H1 (cell line): ENCODE measurements at regions not wholly inside any gene's neighbourhood (a gene's known extent, or its start where the extent isn't known, plus 50 kb on each side); places are given as distances from the start of the nearest gene placed in this dataset.

Experiments
- CTCF ChIA-PET: fragments of 300-600 bp; sonication (Branson Sonifier 250); formaldehyde crosslinking; loops from one replicate; lab custom pipeline; 2021; ENCODE audit not compliant: partially characterized antibody; lab: Charles Lee
- POLR2A ChIA-PET: fragments of 300-600 bp; sonication (Branson Sonifier 250); formaldehyde crosslinking; loops from one replicate; lab custom pipeline; 2021; ENCODE audit warnings: inconsistent platforms; ENCODE audit not compliant: partially characterized antibody; lab: Charles Lee
- DNase-seq, 2 experiments: peaks; one replicate each; pipeline versions ENCODE4 v3.0.0 to v3.0.0-alpha.2; 2010 to 2022; ENCODE audit warnings: low spot score in 2 of 2, low read depth in 1 of 2, mixed read lengths in 1 of 2
- FAIRE-seq: peaks from 2 replicates; lab custom pipeline; 2011; peaks lifted over from hg19 to GRCh38; lab: Jason Lieb, UNC
- H2AFZ ChIP-seq: 2 replicates; pipeline ENCODE4 v1.8.1; 2012; ENCODE audit warnings: low read length, inconsistent platforms
- H2AK5ac ChIP-seq: 2 replicates; pipeline ENCODE4 v1.6.1; 2013; ENCODE audit warnings: low read depth, low read length
- H2BK120ac ChIP-seq: replicated peaks from 2 replicates; pipeline ENCODE3; 2013; ENCODE audit warnings: low read depth, low read length, inconsistent platforms
- H2BK12ac ChIP-seq: 2 replicates; pipeline ENCODE4 v1.6.1; 2013; ENCODE audit warnings: low read depth, low read length
- H2BK15ac ChIP-seq: 2 replicates; pipeline ENCODE4 v1.6.1; 2013; ENCODE audit warnings: low read length
- H2BK20ac ChIP-seq: 2 replicates; pipeline ENCODE4 v1.6.1; 2013; ENCODE audit warnings: low read length
- H2BK5ac ChIP-seq: 2 replicates; pipeline ENCODE4 v1.6.1; 2013; ENCODE audit warnings: low read depth, low read length
- H3K14ac ChIP-seq: 2 replicates; pipeline ENCODE4 v1.6.1; 2013; ENCODE audit warnings: inconsistent platforms; ENCODE audit not compliant: insufficient read length
- H3K18ac ChIP-seq: 2 replicates; pipeline ENCODE4 v1.6.1; 2013; ENCODE audit warnings: low read length; ENCODE audit errors: extremely low read depth
- H3K23ac ChIP-seq: 2 replicates; pipeline ENCODE4 v1.6.1; 2013; ENCODE audit warnings: inconsistent platforms; ENCODE audit not compliant: insufficient read length
- H3K23me2 ChIP-seq: 2 replicates; pipeline ENCODE4 v1.6.1; 2013; ENCODE audit warnings: low read depth, low read length
- H3K27ac ChIP-seq: 2 replicates; pipeline ENCODE4 v1.6.1; 2011; ENCODE audit warnings: low read depth, low read length, inconsistent platforms
- H3K27me3 ChIP-seq, 4 experiments: replicated peaks in 1 of 4; 1 replicate in 1 of 4; 2 replicates in 3 of 4; pipeline versions ENCODE4 v1.6.1 to v1.8.1; 2011 to 2013; ENCODE audit warnings: low read length in 3 of 4, mild to moderate bottlenecking in 3 of 4, inconsistent platforms in 2 of 4, mixed read lengths in 2 of 4, moderate library complexity in 1 of 4; ENCODE audit not compliant: control insufficient read depth in 3 of 4, insufficient read depth in 3 of 4; ENCODE audit errors: extremely low read depth in 1 of 4
- H3K36me3 ChIP-seq, 4 experiments: 2 replicates each; pipeline versions ENCODE4 v1.6.1 to v1.8.1; 2011 to 2013; ENCODE audit warnings: mild to moderate bottlenecking in 4 of 4, low read length in 3 of 4, moderate library complexity in 2 of 4, control low read depth in 1 of 4, inconsistent platforms in 1 of 4; ENCODE audit not compliant: insufficient read depth in 4 of 4, control insufficient read depth in 2 of 4
- H3K4ac ChIP-seq: replicated peaks from 2 replicates; pipeline ENCODE3; 2013; ENCODE audit warnings: low read length, low read depth, mixed read lengths, inconsistent platforms; ENCODE audit not compliant: insufficient read length
- H3K4me1 ChIP-seq, 4 experiments: replicated peaks in 1 of 4; 1 replicate in 1 of 4; 2 replicates in 3 of 4; pipeline versions ENCODE4 v1.6.1 to v1.8.1; 2011 to 2013; ENCODE audit warnings: low read length in 3 of 4, inconsistent platforms in 2 of 4, mixed read lengths in 1 of 4; ENCODE audit not compliant: insufficient read depth in 4 of 4, control insufficient read depth in 3 of 4
- H3K4me2 ChIP-seq, 2 experiments: 2 replicates each; pipeline versions ENCODE4 v1.6.1 to v1.8.1; 2011 to 2013; ENCODE audit warnings: low read depth in 2 of 2, low read length in 2 of 2, control low read depth in 1 of 2, inconsistent platforms in 1 of 2, mild to moderate bottlenecking in 1 of 2; ENCODE audit not compliant: insufficient read depth in 1 of 2
- H3K4me3 ChIP-seq, 4 experiments: fragments of 200-600, 300-600 bp in 1 of 4; sonication (generic), shearing (Covaris generic), sonication (Bioruptor Twin) in 1 of 4; 2 replicates each; pipeline versions ENCODE4 v1.5.1 to v1.8.1; 2011 to 2016; ENCODE audit warnings: low read length in 4 of 4, low read depth in 3 of 4, control low read depth in 2 of 4, inconsistent platforms in 2 of 4, mild to moderate bottlenecking in 2 of 4, mixed read lengths in 1 of 4, moderate library complexity in 1 of 4; ENCODE audit not compliant: insufficient read depth in 2 of 4; ENCODE audit errors: extremely low read depth in 1 of 4
- H3K56ac ChIP-seq: replicated peaks from 2 replicates; pipeline ENCODE3; 2013; ENCODE audit warnings: low read depth, mild to moderate bottlenecking, mixed read lengths, low read length, inconsistent platforms; ENCODE audit not compliant: insufficient read length
- H3K79me1 ChIP-seq: 2 replicates; pipeline ENCODE4 v1.6.1; 2013; ENCODE audit warnings: low read depth, low read length, control low read depth
- H3K79me2 ChIP-seq, 2 experiments: 2 replicates each; pipeline versions ENCODE4 v1.6.1 to v1.8.1; 2012 to 2013; ENCODE audit warnings: low read length in 2 of 2, mild to moderate bottlenecking in 2 of 2, inconsistent platforms in 1 of 2; ENCODE audit not compliant: insufficient read depth in 2 of 2, control insufficient read depth in 1 of 2
- H3K9ac ChIP-seq, 4 experiments: replicated peaks in 1 of 4; 1 replicate in 1 of 4; 2 replicates in 3 of 4; pipeline versions ENCODE4 v1.6.1 to v1.8.1; 2011 to 2013; ENCODE audit warnings: low read depth in 3 of 4, low read length in 3 of 4, control low read depth in 2 of 4, mild to moderate bottlenecking in 2 of 4, moderate library complexity in 2 of 4, inconsistent platforms in 1 of 4; ENCODE audit errors: extremely low read depth in 1 of 4
- H3K9me3 ChIP-seq, 2 experiments: 2 replicates each; pipeline versions ENCODE4 v1.6.1 to v1.8.1; 2012 to 2013; ENCODE audit warnings: mild to moderate bottlenecking in 2 of 2, moderate library complexity in 2 of 2, control low read depth in 1 of 2, inconsistent platforms in 1 of 2, low read depth in 1 of 2, low read length in 1 of 2, mixed read lengths in 1 of 2; ENCODE audit not compliant: insufficient read depth in 2 of 2
- H4K20me1 ChIP-seq, 2 experiments: replicated peaks in 1 of 2; 2 replicates each; pipeline versions ENCODE3 to v1.8.1; 2011 to 2013; ENCODE audit warnings: inconsistent platforms in 2 of 2, low read length in 2 of 2, mild to moderate bottlenecking in 1 of 2; ENCODE audit not compliant: insufficient read depth in 2 of 2, control insufficient read depth in 1 of 2
- H4K5ac ChIP-seq: 2 replicates; pipeline ENCODE4 v1.6.1; 2013; ENCODE audit warnings: low read length, low read depth, mixed read lengths, inconsistent platforms; ENCODE audit not compliant: insufficient read length
- H4K8ac ChIP-seq: 2 replicates; pipeline ENCODE4 v1.8.0; 2013; ENCODE audit warnings: mild to moderate bottlenecking, moderate library complexity, low read length, inconsistent platforms; ENCODE audit not compliant: insufficient read depth; ENCODE audit errors: extremely low read depth
- H4K91ac ChIP-seq: replicated peaks from 2 replicates; pipeline ENCODE3; 2013; ENCODE audit warnings: low read length, mixed read lengths, inconsistent platforms; ENCODE audit not compliant: insufficient read length
- CREB1 ChIP-seq: IDR thresholded peaks from 2 replicates; pipeline ENCODE4 v1.6.1; 2012; ENCODE audit warnings: inconsistent platforms
- CTBP2 ChIP-seq: IDR thresholded peaks from 2 replicates; pipeline ENCODE4 v1.7.0; 2011; ENCODE audit warnings: borderline replicate concordance, mild to moderate bottlenecking, moderate library complexity, mixed read lengths, low read length; ENCODE audit not compliant: insufficient read depth, insufficient read length
- FOSL1 ChIP-seq: IDR thresholded peaks from 2 replicates; pipeline ENCODE4 v1.6.1; 2011; ENCODE audit warnings: mild to moderate bottlenecking, low read depth, low read length, moderate library complexity; ENCODE audit not compliant: insufficient read depth
- HDAC2 ChIP-seq, 2 experiments: fragments of 300-600 bp in 1 of 2; sonication (generic) in 1 of 2; IDR thresholded peaks; 2 replicates each; pipeline ENCODE4 v1.6.1; 2011 to 2012; ENCODE audit warnings: low read depth in 2 of 2, low read length in 2 of 2, mild to moderate bottlenecking in 2 of 2, moderate library complexity in 2 of 2, borderline replicate concordance in 1 of 2, inconsistent platforms in 1 of 2
- HDAC6 ChIP-seq: IDR thresholded peaks from one replicate; pipeline ENCODE4 v1.7.1; 2012; ENCODE audit warnings: low read depth, mild to moderate bottlenecking, inconsistent platforms, low read length, moderate library complexity
- RNF2 ChIP-seq: fragments of 200-900, 300-1000 bp; sonication (generic); IDR thresholded peaks from 2 replicates; pipeline ENCODE4 v1.7.1; 2016; ENCODE audit warnings: borderline replicate concordance, low read depth, mild to moderate bottlenecking, antibody characterized with exemption, low read length; ENCODE audit not compliant: poor library complexity, severe bottlenecking; ENCODE audit errors: missing control alignments
- SRF ChIP-seq: IDR thresholded peaks from 2 replicates; pipeline ENCODE4 v1.6.1; 2011; ENCODE audit warnings: mild to moderate bottlenecking, low read depth, low read length, moderate library complexity
- TAF1 ChIP-seq: IDR thresholded peaks from 2 replicates; pipeline ENCODE4 v1.6.1; 2011; ENCODE audit warnings: mild to moderate bottlenecking, low read depth, low read length
- TEAD4 ChIP-seq: IDR thresholded peaks from 2 replicates; pipeline ENCODE4 v1.6.1; 2012; ENCODE audit warnings: low read depth, low read length, inconsistent platforms, mixed read lengths
- WGBS, 2 experiments: shearing (Covaris generic) in 1 of 2; methylation state at CpG; one replicate each; pipeline versions ENCODE4 v1.1.6 to v1.1.7; 2013 to 2015; ENCODE audit warnings: low lambda C conversion rate in 2 of 2, mixed read lengths in 2 of 2, inconsistent platforms in 1 of 2, low coverage in 1 of 2, missing lambda C conversion rate in 1 of 2; ENCODE audit not compliant: insufficient replicate concordance in 2 of 2, insufficient coverage in 1 of 2, insufficient read length in 1 of 2; ENCODE audit errors: extremely low coverage in 1 of 2, missing lambda C conversion rate in 1 of 2; 5-methylcytosine and 5-hydroxymethylcytosine counted together
- TF ChIP-seq, protein P1 (sequence below): IDR thresholded peaks from 2 replicates; pipeline ENCODE4 v1.6.1; 2012; ENCODE audit warnings: inconsistent platforms
- TF ChIP-seq, protein P2 (sequence below): IDR thresholded peaks from 2 replicates; pipeline ENCODE4 v1.6.1; 2012; ENCODE audit warnings: inconsistent platforms
- TF ChIP-seq, protein P3 (sequence below): IDR thresholded peaks from 2 replicates; pipeline ENCODE4 v1.6.1; 2011; ENCODE audit warnings: low read length, improper control_type of control experiment

DNA sequence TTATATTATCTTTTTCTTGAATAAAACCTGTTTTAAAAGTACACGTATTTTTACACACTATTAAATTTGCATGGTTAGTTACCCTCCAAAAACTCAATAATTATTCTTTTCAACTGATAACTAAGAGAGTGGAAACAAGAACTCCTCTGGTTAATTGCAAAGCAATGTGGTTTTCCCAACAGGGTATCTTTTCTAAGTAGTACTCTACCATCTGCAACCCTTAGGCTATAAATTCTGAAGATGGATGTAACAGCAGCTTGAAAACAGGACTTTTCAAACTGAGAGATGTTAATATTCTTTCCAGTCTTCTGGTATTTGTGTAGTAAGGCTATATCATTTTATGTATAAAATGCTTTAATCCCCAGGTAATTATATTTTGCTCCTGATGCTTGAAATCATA lies 916.1 kb upstream of the POT1 start:
- Histone ChIP-seq H3K14ac (no peak overlapping the region), H3K27ac (no peak overlapping the region), H3K79me2 (no peaks in the 10 kb centered on the region), H2BK15ac (no peak overlapping the region), H3K79me1 (no peaks in the 10 kb centered on the region), H3K36me3 (peaks cover 0 to 5% (median 1%) of the 10 kb centered on the region in 4 experiments; a peak in 3 of 8 replicates), H3K9me3 (peaks cover 10 to 12% of the 10 kb centered on the region in 2 experiments), H4K91ac (no peak overlapping the region), H4K5ac (no peak overlapping the region), H2BK120ac (no peak overlapping the region), H3K18ac (no peak overlapping the region), H4K8ac (no peak overlapping the region), H2AFZ (no peak overlapping the region), H3K4ac (no peak overlapping the region), H3K23me2 (no peaks in the 10 kb centered on the region), H3K56ac (no peak overlapping the region), H3K27me3 (no peaks in the 10 kb centered on the region), H2AK5ac (no peak overlapping the region), H2BK5ac (no peak overlapping the region), H3K23ac (no peak overlapping the region), H3K4me3 (no peak overlapping the region), H2BK20ac (no peak overlapping the region), H3K4me1 (peaks cover 0 to 3% (median 0%) of the 10 kb centered on the region in 4 experiments; a peak in 1 of 7 replicates), H3K9ac (no peak overlapping the region), H4K20me1 (no peaks in the 10 kb centered on the region), H3K4me2 (no peak overlapping the region), H2BK12ac (no peak overlapping the region)
- no peak for DNase-seq
- CTCF ChIA-PET: no interaction called here
- WGBS, 2 experiments: 82% methylated on average over 1 of the region's 1 CpG; no CpG with 5 or more reads in 1 of the 2 experiments
- POLR2A ChIA-PET: no interaction called here
- FAIRE-seq: no peak
- TF ChIP-seq, protein P1, sequence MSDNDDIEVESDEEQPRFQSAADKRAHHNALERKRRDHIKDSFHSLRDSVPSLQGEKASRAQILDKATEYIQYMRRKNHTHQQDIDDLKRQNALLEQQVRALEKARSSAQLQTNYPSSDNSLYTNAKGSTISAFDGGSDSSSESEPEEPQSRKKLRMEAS: no peak
- TF ChIP-seq FOSL1 (no peak), TEAD4 (no peak), CREB1 (no peak), SRF (no peak), TAF1 (no peak), HDAC2 (IDR thresholded peaks at IDR 0.05; ENCODE audit: borderline replicate concordance in 1 of 2, low read depth in 2 of 2, low read length in 2 of 2) (no peak), RNF2 (no peak), HDAC6 (no peak), CTBP2 (no peak)
- TF ChIP-seq, protein P2, sequence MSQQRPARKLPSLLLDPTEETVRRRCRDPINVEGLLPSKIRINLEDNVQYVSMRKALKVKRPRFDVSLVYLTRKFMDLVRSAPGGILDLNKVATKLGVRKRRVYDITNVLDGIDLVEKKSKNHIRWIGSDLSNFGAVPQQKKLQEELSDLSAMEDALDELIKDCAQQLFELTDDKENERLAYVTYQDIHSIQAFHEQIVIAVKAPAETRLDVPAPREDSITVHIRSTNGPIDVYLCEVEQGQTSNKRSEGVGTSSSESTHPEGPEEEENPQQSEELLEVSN: no peak
- TF ChIP-seq, protein P3, sequence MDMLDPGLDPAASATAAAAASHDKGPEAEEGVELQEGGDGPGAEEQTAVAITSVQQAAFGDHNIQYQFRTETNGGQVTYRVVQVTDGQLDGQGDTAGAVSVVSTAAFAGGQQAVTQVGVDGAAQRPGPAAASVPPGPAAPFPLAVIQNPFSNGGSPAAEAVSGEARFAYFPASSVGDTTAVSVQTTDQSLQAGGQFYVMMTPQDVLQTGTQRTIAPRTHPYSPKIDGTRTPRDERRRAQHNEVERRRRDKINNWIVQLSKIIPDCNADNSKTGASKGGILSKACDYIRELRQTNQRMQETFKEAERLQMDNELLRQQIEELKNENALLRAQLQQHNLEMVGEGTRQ: no peak
